Choroid plexus epithelial cell (primary cell): ENCODE measurements at regions not wholly inside any gene's neighbourhood (a gene's known extent, or its start where the extent isn't known, plus 50 kb on each side); places are given as distances from the start of the nearest gene placed in this dataset.

Experiments used
- DNase-seq: peaks from one replicate; pipeline ENCODE4 v3.0.0-alpha.2; 2010; ENCODE audit warnings: low read depth
- H3K4me3 ChIP-seq: 2 replicates; pipeline ENCODE4 v1.5.1; 2011; ENCODE audit warnings: low read depth, mild to moderate bottlenecking, control low read depth, low read length, moderate library complexity
- TF ChIP-seq, protein P1 (sequence below): conservative IDR thresholded peaks from 2 replicates; pipeline ENCODE4 v1.5.1; 2011; ENCODE audit warnings: low read depth, mild to moderate bottlenecking, control low read depth, inconsistent platforms, low read length, moderate library complexity

DNA sequence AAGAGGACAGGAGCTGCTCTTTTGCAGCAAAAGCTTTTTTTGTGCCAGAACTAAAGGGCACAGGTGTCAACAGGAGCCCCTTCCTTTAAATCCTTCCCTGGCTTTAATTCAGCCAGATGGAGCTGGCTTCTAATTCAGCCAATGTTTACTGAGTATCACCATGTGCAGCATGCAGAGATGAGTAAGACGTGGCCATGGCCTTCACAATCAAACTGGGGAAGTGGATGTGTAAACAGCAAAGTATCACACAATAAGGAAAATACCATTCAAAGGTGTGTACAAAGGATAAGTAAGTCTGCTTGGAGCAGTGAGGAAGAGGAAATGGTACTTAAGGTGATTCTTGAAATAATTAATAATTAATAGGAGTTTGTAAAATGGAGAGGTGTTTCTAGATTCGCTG is 243.4 kb downstream of the NXPE2 start:
- TF ChIP-seq, protein P1, sequence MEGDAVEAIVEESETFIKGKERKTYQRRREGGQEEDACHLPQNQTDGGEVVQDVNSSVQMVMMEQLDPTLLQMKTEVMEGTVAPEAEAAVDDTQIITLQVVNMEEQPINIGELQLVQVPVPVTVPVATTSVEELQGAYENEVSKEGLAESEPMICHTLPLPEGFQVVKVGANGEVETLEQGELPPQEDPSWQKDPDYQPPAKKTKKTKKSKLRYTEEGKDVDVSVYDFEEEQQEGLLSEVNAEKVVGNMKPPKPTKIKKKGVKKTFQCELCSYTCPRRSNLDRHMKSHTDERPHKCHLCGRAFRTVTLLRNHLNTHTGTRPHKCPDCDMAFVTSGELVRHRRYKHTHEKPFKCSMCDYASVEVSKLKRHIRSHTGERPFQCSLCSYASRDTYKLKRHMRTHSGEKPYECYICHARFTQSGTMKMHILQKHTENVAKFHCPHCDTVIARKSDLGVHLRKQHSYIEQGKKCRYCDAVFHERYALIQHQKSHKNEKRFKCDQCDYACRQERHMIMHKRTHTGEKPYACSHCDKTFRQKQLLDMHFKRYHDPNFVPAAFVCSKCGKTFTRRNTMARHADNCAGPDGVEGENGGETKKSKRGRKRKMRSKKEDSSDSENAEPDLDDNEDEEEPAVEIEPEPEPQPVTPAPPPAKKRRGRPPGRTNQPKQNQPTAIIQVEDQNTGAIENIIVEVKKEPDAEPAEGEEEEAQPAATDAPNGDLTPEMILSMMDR, result no peak
- no peak overlapping the region for H3K4me3 ChIP-seq

DNA sequence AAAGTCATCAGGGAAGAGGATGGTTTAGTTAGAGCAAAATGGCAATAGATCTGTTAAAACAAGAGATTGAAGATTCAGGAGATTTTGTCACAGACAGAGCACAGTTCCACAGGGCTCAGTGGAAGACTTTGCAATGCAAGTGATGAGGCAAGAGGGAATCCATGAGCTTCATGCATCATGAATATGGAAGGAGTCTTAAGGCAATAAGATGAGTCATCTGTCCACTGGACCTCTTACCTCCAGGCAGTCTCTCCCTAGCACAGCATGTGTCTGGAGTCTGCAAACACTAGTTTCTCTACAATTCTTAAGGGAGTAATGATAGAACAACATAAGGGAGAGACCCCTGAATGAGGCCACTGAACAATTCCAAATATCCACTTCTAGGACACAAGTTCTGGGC is 245.7 kb downstream of the NXPE2 start:
- DNase-seq, result no peak
- no peak overlapping the region for H3K4me3 ChIP-seq
- TF ChIP-seq, protein P1, result no peak

More for the DNA sequence above, 243.4 kb downstream of the NXPE2 start:
- no peak for DNase-seq

DNA sequence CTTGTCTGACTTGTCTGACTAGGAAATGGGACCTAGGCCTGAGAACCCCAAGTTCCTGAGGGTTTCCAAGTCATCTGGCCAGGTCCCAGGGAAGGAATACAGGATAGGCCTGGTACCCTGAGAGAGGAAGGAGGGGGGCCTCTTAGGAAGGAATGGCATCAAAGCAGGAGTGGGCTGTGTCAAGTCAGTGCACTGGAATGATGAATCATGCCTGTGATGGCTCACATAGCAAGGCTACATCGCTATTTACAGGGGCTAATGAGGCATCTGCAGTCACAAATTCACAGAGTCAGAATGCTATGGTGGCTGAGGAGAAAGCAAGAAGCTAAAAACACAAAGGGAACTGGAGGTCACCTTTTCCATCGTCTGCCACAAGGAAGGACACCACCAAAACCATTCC is 247.3 kb downstream of the NXPE2 start:
- DNase-seq, result no peak
- TF ChIP-seq, protein P1, result no peak
- H3K4me3 ChIP-seq, result no peak overlapping the region

DNA sequence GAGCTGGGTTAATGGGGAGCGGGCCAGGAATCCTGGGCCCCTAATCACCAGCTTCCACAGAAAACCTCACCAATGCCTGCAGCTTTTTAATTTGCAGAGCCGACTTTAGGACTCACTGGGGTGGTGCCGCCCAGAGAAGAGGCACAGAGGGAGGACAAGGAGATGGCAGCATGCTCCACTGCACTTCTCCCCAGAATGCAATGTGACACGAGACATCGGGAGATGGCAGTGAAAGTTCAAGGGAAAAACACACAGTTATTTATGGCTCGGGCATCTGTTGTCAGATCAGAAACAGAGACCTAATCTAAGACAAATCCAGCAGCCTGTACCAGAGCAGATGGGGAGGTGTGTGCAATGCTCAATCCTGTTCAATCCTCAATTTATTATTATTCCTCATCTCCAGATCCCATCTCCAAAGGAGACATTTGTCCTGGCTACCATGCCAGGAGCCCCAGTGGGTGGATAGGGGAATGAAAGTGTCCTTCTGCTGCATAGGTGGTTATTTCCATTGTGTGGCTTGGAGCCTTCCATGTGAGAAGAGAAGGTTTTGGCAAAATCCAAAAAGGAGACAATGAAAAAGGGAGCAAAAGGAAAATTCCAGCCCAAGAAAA is 250.0 kb downstream of the NXPE2 start:
- TF ChIP-seq, protein P1, result no peak
- H3K4me3 ChIP-seq, result no peak overlapping the region
- no peak for DNase-seq

DNA sequence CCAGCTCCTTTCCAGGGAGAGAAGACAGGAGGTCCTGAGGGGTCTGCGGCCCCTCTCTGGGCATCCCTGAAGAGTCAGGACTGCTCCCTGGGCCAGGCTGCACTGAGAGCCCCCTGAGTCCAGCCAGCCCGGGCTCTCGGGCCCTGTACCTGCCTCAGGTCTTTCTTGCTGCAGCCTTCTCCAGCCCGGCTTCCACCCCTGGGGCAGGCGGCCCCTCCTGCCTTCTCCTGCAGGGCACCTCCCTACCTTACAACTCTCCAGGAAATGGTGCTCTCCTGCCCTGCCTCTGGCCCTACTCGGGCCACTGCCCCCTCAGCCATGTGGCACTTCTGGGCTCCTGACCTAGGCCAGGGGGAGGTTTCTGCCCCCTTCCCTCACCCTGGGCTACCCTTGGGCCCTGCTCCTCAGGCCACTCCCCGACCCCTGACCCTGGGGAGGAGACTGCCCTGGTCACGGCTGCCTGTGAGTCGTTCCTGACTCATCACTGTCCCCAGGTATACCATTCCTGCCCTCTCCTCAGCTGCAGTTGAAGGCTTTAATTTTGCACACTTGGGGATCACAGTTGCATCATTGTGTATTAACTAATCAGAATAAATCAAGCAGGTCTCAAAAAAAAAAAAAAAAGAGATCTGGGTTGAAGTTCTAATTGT is 251.1 kb downstream of the NXPE2 start:
- no peak overlapping the region for H3K4me3 ChIP-seq
- no peak for DNase-seq
- TF ChIP-seq, protein P1, result no peak

DNA sequence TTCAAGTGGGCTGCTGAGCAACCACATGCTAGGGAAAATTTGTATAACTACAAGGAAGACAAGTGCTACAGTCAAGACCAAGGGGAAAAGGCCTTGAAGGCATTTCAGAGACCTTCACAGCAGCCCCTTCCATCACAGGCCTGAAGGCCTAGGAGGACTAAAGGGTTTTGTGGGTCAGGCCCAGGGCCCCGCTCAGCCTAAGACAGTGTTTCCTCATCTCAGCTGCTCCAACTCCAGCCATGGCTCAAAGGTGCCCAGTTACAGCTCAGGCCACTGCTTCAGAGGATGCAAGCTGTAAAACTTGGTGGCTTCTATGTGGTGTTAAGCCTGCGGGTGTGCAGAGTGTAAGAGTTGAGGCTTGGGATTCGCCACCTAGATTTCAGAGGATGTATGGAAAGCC is 260.5 kb downstream of the NXPE2 start:
- no peak overlapping the region for H3K4me3 ChIP-seq
- no peak for DNase-seq
- TF ChIP-seq, protein P1, result no peak

DNA sequence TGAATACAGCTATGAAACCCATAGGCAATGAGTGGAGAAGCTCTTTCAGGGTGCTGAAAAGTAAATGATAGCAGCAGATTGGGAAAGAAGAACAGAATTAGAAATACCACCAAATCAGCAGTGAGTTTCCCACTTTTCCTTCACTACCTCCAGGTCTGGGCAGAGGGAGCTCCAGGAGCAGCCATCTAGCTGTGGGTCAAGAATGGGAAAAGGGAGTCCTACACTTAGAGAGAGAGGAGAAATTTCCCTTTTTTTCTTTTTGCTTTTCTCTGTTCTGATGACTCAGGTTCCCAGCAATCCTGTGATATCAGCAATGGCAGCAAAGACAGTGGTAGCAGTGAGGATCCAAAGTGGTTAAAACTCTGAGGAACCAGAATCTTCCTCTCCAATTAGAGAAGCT is 263.9 kb downstream of the NXPE2 start:
- no peak for DNase-seq
- TF ChIP-seq, protein P1, result no peak
- H3K4me3 ChIP-seq, result no peak overlapping the region
